HCT116 (cell line): ENCODE measurements at regions not wholly inside any gene's neighbourhood (a gene's known extent, or its start where the extent isn't known, plus 50 kb on each side); places are given as distances from the start of the nearest gene placed in this dataset.

Experiments
- ATAC-seq: fragments of 200-7000 bp; cut with Tn5 transposase; 2 replicates; pipeline ENCODE4 v1.9.1; 2020; ENCODE audit warnings: mild to moderate bottlenecking, moderate library complexity
- BruUV-seq: library from RNA; stranded (reverse); fragments of 400-500 nt; replicated peaks from 2 replicates; lab custom pipeline; 2021; lab: Mats Ljungman, UMichigan
- CTCF ChIA-PET: fragments of 300-600 bp; sonication (Branson Sonifier 250); formaldehyde crosslinking; loops from one replicate; lab custom pipeline; 2021; ENCODE audit warnings: antibody characterized with exemption; lab: Charles Lee
- POLR2A ChIA-PET: fragments of 300-600, 350-600 bp; sonication (Branson Sonifier 250); formaldehyde crosslinking; loops from one replicate; lab custom pipeline; 2021; ENCODE audit warnings: antibody characterized with exemption; lab: Charles Lee
- RAD21 ChIA-PET, 2 experiments: fragments of 300-600 bp; sonication (Branson Sonifier 250); formaldehyde crosslinking; loops; one replicate each; lab custom pipeline; 2023; ENCODE audit warnings: low total read pairs in 2 of 2; ENCODE audit not compliant: uncharacterized antibody in 2 of 2, unreplicated experiment in 2 of 2, low non-redundant PET in 1 of 2; lab: Charles Lee
- DNase-seq: peaks from one replicate; pipeline ENCODE4 v3.0.0-alpha.2; 2010; ENCODE audit warnings: low read depth, low spot score
- H2AFZ ChIP-seq: fragments of 200-600 bp; shearing (Covaris generic), sonication (generic); 2 replicates; pipeline ENCODE4 v1.6.1; 2017; ENCODE audit warnings: low read depth, mixed run types, mixed read lengths, antibody characterized with exemption, low read length; ENCODE audit not compliant: poor library complexity, severe bottlenecking
- H3K27ac ChIP-seq: 2 replicates; pipeline ENCODE4 v1.5.1; 2012; ENCODE audit warnings: low read depth, low read length
- H3K27me3 ChIP-seq: fragments of 200-600 bp; sonication (generic); 2 replicates; pipeline ENCODE4 v1.6.1; 2016; ENCODE audit warnings: mixed run types, low read length, mixed read lengths; ENCODE audit not compliant: insufficient read depth
- H3K36me3 ChIP-seq, 2 experiments: fragments of 200-500 bp in 1 of 2; fragments of 200-600 bp in 1 of 2; sonication (Bioruptor generic) in 1 of 2; sonication (generic) in 1 of 2; 2 replicates each; pipeline versions ENCODE4 v1.5.1 to v1.6.1; 2014 to 2016; ENCODE audit warnings: low read length in 2 of 2, inconsistent platforms in 1 of 2, mixed read lengths in 1 of 2, mixed run types in 1 of 2; ENCODE audit not compliant: insufficient read depth in 2 of 2, control insufficient read depth in 1 of 2
- H3K4me1 ChIP-seq, 2 experiments: fragments of 200-600 bp in 1 of 2; sonication (generic) in 1 of 2; 2 replicates each; pipeline versions ENCODE4 v1.5.1 to v1.6.1; 2012 to 2017; ENCODE audit warnings: low read length in 2 of 2, inconsistent platforms in 1 of 2, mild to moderate bottlenecking in 1 of 2, mixed read lengths in 1 of 2, mixed run types in 1 of 2, moderate library complexity in 1 of 2; ENCODE audit not compliant: insufficient read depth in 2 of 2, control insufficient read depth in 1 of 2
- H3K4me2 ChIP-seq: fragments of 200-600 bp; sonication (generic); 2 replicates; pipeline ENCODE4 v1.6.1; 2017; ENCODE audit warnings: mixed run types, low read length, mixed read lengths
- H3K4me3 ChIP-seq, 2 experiments: fragments of 200-600 bp in 1 of 2; sonication (generic) in 1 of 2; replicated peaks in 1 of 2; 2 replicates each; pipeline ENCODE4 v1.5.1; 2011 to 2016; ENCODE audit warnings: low read length in 2 of 2, control low read depth in 1 of 2, low read depth in 1 of 2, mild to moderate bottlenecking in 1 of 2, mixed read lengths in 1 of 2, mixed run types in 1 of 2
- H3K79me2 ChIP-seq: fragments of 200-600 bp; sonication (generic); 2 replicates; pipeline ENCODE4 v1.6.1; 2017; ENCODE audit warnings: mild to moderate bottlenecking, mixed run types, low read length, moderate library complexity, mixed read lengths; ENCODE audit not compliant: insufficient read depth
- H3K9ac ChIP-seq: fragments of 200-600 bp; sonication (generic); 2 replicates; pipeline ENCODE4 v1.6.1; 2016; ENCODE audit warnings: low read length, mixed read lengths
- H3K9me2 ChIP-seq: fragments of 200-600 bp; sonication (generic), shearing (Covaris generic); 2 replicates; pipeline ENCODE4 v1.6.1; 2017; ENCODE audit warnings: mixed run types, mild to moderate bottlenecking, moderate library complexity; ENCODE audit not compliant: insufficient read depth
- H3K9me3 ChIP-seq, 2 experiments: fragments of 200-500 bp in 1 of 2; fragments of 200-600 bp in 1 of 2; sonication (Bioruptor generic) in 1 of 2; sonication (generic) in 1 of 2; 2 replicates each; pipeline ENCODE4 v1.6.1; 2014 to 2017; ENCODE audit warnings: low read length in 2 of 2, mixed read lengths in 2 of 2, inconsistent platforms in 1 of 2, low read depth in 1 of 2, mild to moderate bottlenecking in 1 of 2, mixed run types in 1 of 2, moderate library complexity in 1 of 2; ENCODE audit not compliant: control insufficient read depth in 1 of 2, insufficient read depth in 1 of 2
- H4K20me1 ChIP-seq: fragments of 200-600 bp; sonication (generic), shearing (Covaris generic); 2 replicates; pipeline ENCODE4 v1.6.1; 2017; ENCODE audit warnings: mixed run types, mild to moderate bottlenecking, moderate library complexity; ENCODE audit not compliant: insufficient read depth
- CBX3 ChIP-seq: IDR thresholded peaks from 2 replicates; pipeline ENCODE4 v1.6.1; 2012; ENCODE audit warnings: low read depth
- CEBPB ChIP-seq: IDR thresholded peaks from 2 replicates; pipeline ENCODE4 v1.6.1; 2012; ENCODE audit warnings: low read depth
- ELF1 ChIP-seq: IDR thresholded peaks from 2 replicates; pipeline ENCODE4 v1.6.1; 2012; ENCODE audit warnings: low read depth, borderline replicate concordance
- EZH2 ChIP-seq: fragments of 200-600 bp; sonication (generic); IDR thresholded peaks from 2 replicates; pipeline ENCODE4 v1.6.1; 2017; ENCODE audit warnings: antibody characterized with exemption, mixed run types
- EZH2phosphoT487 ChIP-seq: fragments of 200-600 bp; IDR thresholded peaks from 2 replicates; pipeline ENCODE4 v1.6.1; 2018; ENCODE audit warnings: antibody characterized with exemption, borderline replicate concordance
- FOSL1 ChIP-seq: IDR thresholded peaks from 2 replicates; pipeline ENCODE4 v1.6.1; 2012; ENCODE audit warnings: low read depth
- POLR2A ChIP-seq: IDR thresholded peaks from 2 replicates; pipeline ENCODE4 v1.7.0; 2011; ENCODE audit warnings: borderline replicate concordance; ENCODE audit not compliant: insufficient read depth, insufficient read length; ENCODE audit errors: extremely low read depth
- SRF ChIP-seq: IDR thresholded peaks from 2 replicates; pipeline ENCODE4 v1.6.1; 2012; ENCODE audit warnings: low read depth
- ZFX ChIP-seq: fragments of 450-650 bp; IDR thresholded peaks from 2 replicates; pipeline ENCODE4 v1.6.1; 2017
- intact Hi-C: fragments of 100-400 bp; cut with micrococcal nuclease; formaldehyde crosslinking; loops from 2 replicates; pipeline ENCODE4 v1.10.0; 2022
- TF ChIP-seq, protein P1 (sequence below): IDR thresholded peaks from 2 replicates; pipeline ENCODE4 v1.6.1; 2011; ENCODE audit warnings: mild to moderate bottlenecking, low read length, moderate library complexity; ENCODE audit not compliant: insufficient replicate concordance; ENCODE audit errors: extremely low read depth

GRCh38 chr6:88380083-88380482 lies 213.9 kb upstream of the CNR1 start:
- ChIA-PET RAD21 (no interaction called here), POLR2A (no interaction called here), CTCF (no interaction called here)
- DNase-seq = no peak
- H3K9me3 ChIP-seq = no peaks in the 10 kb centered on the region
- H3K79me2 ChIP-seq = no peaks in the 10 kb centered on the region
- no peaks in the 10 kb centered on the region for H3K4me1 ChIP-seq
- BruUV-seq = no TSS peak
- intact Hi-C loops = no loop called here
- TF ChIP-seq ELF1 (no peak), POLR2A (no peak), ZFX (no peak), EZH2phosphoT487 (no peak), FOSL1 (no peak), EZH2 (no peak), CBX3 (no peak)
- TF ChIP-seq, protein P1, sequence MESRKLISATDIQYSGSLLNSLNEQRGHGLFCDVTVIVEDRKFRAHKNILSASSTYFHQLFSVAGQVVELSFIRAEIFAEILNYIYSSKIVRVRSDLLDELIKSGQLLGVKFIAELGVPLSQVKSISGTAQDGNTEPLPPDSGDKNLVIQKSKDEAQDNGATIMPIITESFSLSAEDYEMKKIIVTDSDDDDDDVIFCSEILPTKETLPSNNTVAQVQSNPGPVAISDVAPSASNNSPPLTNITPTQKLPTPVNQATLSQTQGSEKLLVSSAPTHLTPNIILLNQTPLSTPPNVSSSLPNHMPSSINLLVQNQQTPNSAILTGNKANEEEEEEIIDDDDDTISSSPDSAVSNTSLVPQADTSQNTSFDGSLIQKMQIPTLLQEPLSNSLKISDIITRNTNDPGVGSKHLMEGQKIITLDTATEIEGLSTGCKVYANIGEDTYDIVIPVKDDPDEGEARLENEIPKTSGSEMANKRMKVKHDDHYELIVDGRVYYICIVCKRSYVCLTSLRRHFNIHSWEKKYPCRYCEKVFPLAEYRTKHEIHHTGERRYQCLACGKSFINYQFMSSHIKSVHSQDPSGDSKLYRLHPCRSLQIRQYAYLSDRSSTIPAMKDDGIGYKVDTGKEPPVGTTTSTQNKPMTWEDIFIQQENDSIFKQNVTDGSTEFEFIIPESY = no peak
- H3K4me2 ChIP-seq = no peak overlapping the region
- H2AFZ ChIP-seq = no peak overlapping the region
- H4K20me1 ChIP-seq = no peaks in the 10 kb centered on the region
- H3K4me3 ChIP-seq = no peak overlapping the region
- peaks cover 68% of the 10 kb centered on the region for H3K27me3 ChIP-seq
- no peaks in the 10 kb centered on the region for H3K36me3 ChIP-seq
- no peak overlapping the region for H3K9ac ChIP-seq
- ATAC-seq = no peak
- H3K9me2 ChIP-seq = no peaks in the 10 kb centered on the region
- H3K27ac ChIP-seq = no peak overlapping the region

GRCh38 chr6:88378639-88379038 lies 212.5 kb upstream of the CNR1 start:
- no peak overlapping the region for H2AFZ ChIP-seq
- no peaks in the 10 kb centered on the region for H3K36me3 ChIP-seq
- BruUV-seq = no TSS peak
- no peaks in the 10 kb centered on the region for H3K9me2 ChIP-seq
- no peaks in the 10 kb centered on the region for H3K4me1 ChIP-seq
- intact Hi-C loops = no loop called here
- ChIA-PET RAD21 (no interaction called here), POLR2A (no interaction called here), CTCF (no interaction called here)
- no peak overlapping the region for H3K27ac ChIP-seq
- H3K4me2 ChIP-seq = no peak overlapping the region
- TF ChIP-seq CEBPB = no peak
- no peak for TF ChIP-seq SRF
- no peak for TF ChIP-seq POLR2A
- H3K9me3 ChIP-seq = no peaks in the 10 kb centered on the region
- no peak overlapping the region for H3K9ac ChIP-seq
- DNase-seq (no peak), ATAC-seq (no peak)
- no peaks in the 10 kb centered on the region for H4K20me1 ChIP-seq
- H3K27me3 ChIP-seq = peaks cover 58% of the 10 kb centered on the region
- H3K79me2 ChIP-seq = no peaks in the 10 kb centered on the region
- H3K4me3 ChIP-seq = no peak overlapping the region
